ENCODE measurements at regions not wholly inside any gene's neighbourhood (a gene's known extent, or its start where the extent isn't known, plus 50 kb on each side); places are given as distances from the start of the nearest gene placed in this dataset.

DNA sequence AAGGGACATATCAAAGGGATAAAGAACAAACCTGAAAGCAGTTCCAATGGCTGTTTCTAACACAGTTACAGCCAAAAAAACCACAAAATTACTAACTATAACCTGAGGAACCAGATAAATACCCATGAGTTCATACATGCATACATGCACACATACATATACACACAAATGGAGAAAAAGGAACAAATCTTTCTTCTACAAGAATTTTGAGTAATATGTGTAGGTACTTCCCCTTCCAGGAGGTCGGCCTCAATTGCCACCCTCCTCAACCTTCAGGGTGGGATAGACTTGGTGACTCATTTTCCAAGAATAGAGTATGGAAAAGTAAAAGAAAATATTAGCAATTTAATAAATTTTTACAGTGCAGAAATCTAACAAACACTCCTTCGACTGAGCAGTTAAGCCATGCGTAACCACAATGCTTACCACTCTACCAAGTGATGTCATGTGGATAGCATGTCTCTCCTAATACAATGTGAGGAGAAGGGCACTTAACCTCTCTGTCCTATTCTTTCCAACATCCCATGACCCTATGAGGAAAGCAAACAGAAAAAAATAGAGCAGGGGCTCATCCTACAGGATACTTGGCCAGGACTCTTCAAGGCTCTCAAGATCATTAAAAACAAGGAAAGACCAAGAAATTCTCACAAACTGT, 243.0 kb upstream of the RUNX1 start:
- no peak for DNase-seq
- POLR2A ChIA-PET, result no interaction called here
- H3K9ac ChIP-seq, result no peak overlapping the region

More for the DNA sequence above, 243.0 kb upstream of the RUNX1 start:
- Histone ChIP-seq H3K4me2 (no peak overlapping the region), H3K4me1 (ENCODE audit: control insufficient read depth in 1 of 2, insufficient read depth in 2 of 2, low read depth in 1 of 2, low read length in 1 of 2) (peaks cover 0 to 7% of the 10 kb centered on the region in 2 experiments; a peak in 1 of 4 replicates), H3K27me3 (ENCODE audit: insufficient read depth) (no peaks in the 10 kb centered on the region), H3K36me3 (replicated peaks in 1 of 2; ENCODE audit: control insufficient read depth in 1 of 2, insufficient read depth in 2 of 2, low read length in 1 of 2) (no peaks in the 10 kb centered on the region), H3K79me2 (ENCODE audit: insufficient read depth) (no peaks in the 10 kb centered on the region), H4K20me1 (ENCODE audit: insufficient read depth) (no peaks in the 10 kb centered on the region), H3F3A (replicated peaks; ENCODE audit: insufficient read depth) (peaks cover 2% of the 10 kb centered on the region), H2AFZ (ENCODE audit: low read depth) (no peak overlapping the region), H3K9me3 (no peaks in the 10 kb centered on the region; the same call in 1 of the 2 replicates), H3K9me2 (no peaks in the 10 kb centered on the region), H3K4me3 (ENCODE audit: low read depth in 2 of 2, low read length in 1 of 2) (no peak overlapping the region), H3K27ac (ENCODE audit: low read depth in 2 of 2, low read length in 1 of 2) (no peak overlapping the region; a peak in 1 of 4 replicates)
- WGBS (ENCODE audit: low lambda C conversion rate), result 80% methylated on average over 3 of the region's 3 CpGs
- TF ChIP-seq, protein P1, sequence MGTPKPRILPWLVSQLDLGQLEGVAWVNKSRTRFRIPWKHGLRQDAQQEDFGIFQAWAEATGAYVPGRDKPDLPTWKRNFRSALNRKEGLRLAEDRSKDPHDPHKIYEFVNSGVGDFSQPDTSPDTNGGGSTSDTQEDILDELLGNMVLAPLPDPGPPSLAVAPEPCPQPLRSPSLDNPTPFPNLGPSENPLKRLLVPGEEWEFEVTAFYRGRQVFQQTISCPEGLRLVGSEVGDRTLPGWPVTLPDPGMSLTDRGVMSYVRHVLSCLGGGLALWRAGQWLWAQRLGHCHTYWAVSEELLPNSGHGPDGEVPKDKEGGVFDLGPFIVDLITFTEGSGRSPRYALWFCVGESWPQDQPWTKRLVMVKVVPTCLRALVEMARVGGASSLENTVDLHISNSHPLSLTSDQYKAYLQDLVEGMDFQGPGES (IDR thresholded peaks at IDR 0.05; ENCODE audit: low read depth, low read length), result no peak
- TF ChIP-seq, protein P2, sequence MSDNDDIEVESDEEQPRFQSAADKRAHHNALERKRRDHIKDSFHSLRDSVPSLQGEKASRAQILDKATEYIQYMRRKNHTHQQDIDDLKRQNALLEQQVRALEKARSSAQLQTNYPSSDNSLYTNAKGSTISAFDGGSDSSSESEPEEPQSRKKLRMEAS (IDR thresholded peaks at IDR 0.05; ENCODE audit: low read depth), result no peak
- no peak for TF ChIP-seq MXI1 (IDR thresholded peaks at IDR 0.05; ENCODE audit: low read depth, low read length)
- TF ChIP-seq MEF2A (IDR thresholded peaks at IDR 0.05; ENCODE audit: borderline replicate concordance, low read depth), result no peak
- no peak for TF ChIP-seq SMC3 (IDR thresholded peaks at IDR 0.05; ENCODE audit: low read depth, low read length)
- no peak for TF ChIP-seq NFIC (IDR thresholded peaks at IDR 0.05; ENCODE audit: borderline replicate concordance)
- no peak for TF ChIP-seq ELF1 (IDR thresholded peaks at IDR 0.05)
- TF ChIP-seq SIN3A (IDR thresholded peaks at IDR 0.05; ENCODE audit: borderline replicate concordance, low read depth, low read length), result no peak
- TF ChIP-seq TEAD4 (IDR thresholded peaks at IDR 0.05; ENCODE audit: borderline replicate concordance, insufficient read depth), result no peak
- TF ChIP-seq GABPA (IDR thresholded peaks at IDR 0.05; ENCODE audit: low read depth), result no peak
- no peak for TF ChIP-seq YY1 (IDR thresholded peaks at IDR 0.05; ENCODE audit: low read depth)
- no peak for TF ChIP-seq POLR2AphosphoS5 (IDR thresholded peaks at IDR 0.05; ENCODE audit: low read depth, low read length)
- TF ChIP-seq FOXJ3 (CRISPR knock-in tag; IDR thresholded peaks at IDR 0.05), result no peak
- TF ChIP-seq EP300 (IDR thresholded peaks at IDR 0.05; ENCODE audit: borderline replicate concordance in 1 of 2, low read depth in 1 of 2, low read length in 1 of 2), result no peak
- TF ChIP-seq, protein P3, sequence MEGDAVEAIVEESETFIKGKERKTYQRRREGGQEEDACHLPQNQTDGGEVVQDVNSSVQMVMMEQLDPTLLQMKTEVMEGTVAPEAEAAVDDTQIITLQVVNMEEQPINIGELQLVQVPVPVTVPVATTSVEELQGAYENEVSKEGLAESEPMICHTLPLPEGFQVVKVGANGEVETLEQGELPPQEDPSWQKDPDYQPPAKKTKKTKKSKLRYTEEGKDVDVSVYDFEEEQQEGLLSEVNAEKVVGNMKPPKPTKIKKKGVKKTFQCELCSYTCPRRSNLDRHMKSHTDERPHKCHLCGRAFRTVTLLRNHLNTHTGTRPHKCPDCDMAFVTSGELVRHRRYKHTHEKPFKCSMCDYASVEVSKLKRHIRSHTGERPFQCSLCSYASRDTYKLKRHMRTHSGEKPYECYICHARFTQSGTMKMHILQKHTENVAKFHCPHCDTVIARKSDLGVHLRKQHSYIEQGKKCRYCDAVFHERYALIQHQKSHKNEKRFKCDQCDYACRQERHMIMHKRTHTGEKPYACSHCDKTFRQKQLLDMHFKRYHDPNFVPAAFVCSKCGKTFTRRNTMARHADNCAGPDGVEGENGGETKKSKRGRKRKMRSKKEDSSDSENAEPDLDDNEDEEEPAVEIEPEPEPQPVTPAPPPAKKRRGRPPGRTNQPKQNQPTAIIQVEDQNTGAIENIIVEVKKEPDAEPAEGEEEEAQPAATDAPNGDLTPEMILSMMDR (IDR thresholded peaks at IDR 0.05), result no peak
- TF ChIP-seq, protein P4, sequence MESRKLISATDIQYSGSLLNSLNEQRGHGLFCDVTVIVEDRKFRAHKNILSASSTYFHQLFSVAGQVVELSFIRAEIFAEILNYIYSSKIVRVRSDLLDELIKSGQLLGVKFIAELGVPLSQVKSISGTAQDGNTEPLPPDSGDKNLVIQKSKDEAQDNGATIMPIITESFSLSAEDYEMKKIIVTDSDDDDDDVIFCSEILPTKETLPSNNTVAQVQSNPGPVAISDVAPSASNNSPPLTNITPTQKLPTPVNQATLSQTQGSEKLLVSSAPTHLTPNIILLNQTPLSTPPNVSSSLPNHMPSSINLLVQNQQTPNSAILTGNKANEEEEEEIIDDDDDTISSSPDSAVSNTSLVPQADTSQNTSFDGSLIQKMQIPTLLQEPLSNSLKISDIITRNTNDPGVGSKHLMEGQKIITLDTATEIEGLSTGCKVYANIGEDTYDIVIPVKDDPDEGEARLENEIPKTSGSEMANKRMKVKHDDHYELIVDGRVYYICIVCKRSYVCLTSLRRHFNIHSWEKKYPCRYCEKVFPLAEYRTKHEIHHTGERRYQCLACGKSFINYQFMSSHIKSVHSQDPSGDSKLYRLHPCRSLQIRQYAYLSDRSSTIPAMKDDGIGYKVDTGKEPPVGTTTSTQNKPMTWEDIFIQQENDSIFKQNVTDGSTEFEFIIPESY (IDR thresholded peaks at IDR 0.05; ENCODE audit: borderline replicate concordance, low read depth), result no peak
- no peak for TF ChIP-seq FOXM1 (IDR thresholded peaks at IDR 0.05; ENCODE audit: low read depth)
- CTCF ChIA-PET, result no interaction called here

Data from SK-N-SH (cell line).